Fibroblast of lung (primary cell): ENCODE measurements at regions not wholly inside any gene's neighbourhood (a gene's known extent, or its start where the extent isn't known, plus 50 kb on each side); places are given as distances from the start of the nearest gene placed in this dataset.

ENCODE experiments used
- DNase-seq, 2 donors: peaks; one replicate each; pipeline versions ENCODE4 v3.0.0 to v3.0.0-alpha.2; 2010; ENCODE audit warnings: low read depth in 2 of 2
- H2AFZ ChIP-seq: 2 replicates; pipeline ENCODE4 v1.5.1; 2012; ENCODE audit warnings: low read length, control low read depth, inconsistent platforms
- H3K27ac ChIP-seq: 2 replicates; pipeline ENCODE4 v1.5.1; 2011; ENCODE audit warnings: low read length, control low read depth; ENCODE audit not compliant: insufficient read depth
- H3K27me3 ChIP-seq: 2 replicates; pipeline ENCODE4 v1.5.1; 2011; ENCODE audit warnings: mild to moderate bottlenecking, low read length; ENCODE audit not compliant: control insufficient read depth, insufficient read depth
- H3K36me3 ChIP-seq: 2 replicates; pipeline ENCODE4 v1.5.1; 2011; ENCODE audit warnings: low read length; ENCODE audit not compliant: control insufficient read depth, insufficient read depth
- H3K4me1 ChIP-seq: 2 replicates; pipeline ENCODE4 v1.5.1; 2011; ENCODE audit warnings: low read length; ENCODE audit not compliant: control insufficient read depth, insufficient read depth; ENCODE audit errors: extremely low read depth
- H3K4me2 ChIP-seq: 2 replicates; pipeline ENCODE4 v1.5.1; 2011; ENCODE audit warnings: low read length, control low read depth; ENCODE audit not compliant: insufficient read depth; ENCODE audit errors: extremely low read depth
- H3K4me3 ChIP-seq, 4 experiments: fragments of 200-600 bp in 1 of 4; sonication (generic) in 1 of 4; replicated peaks in 1 of 4; 2 replicates each; pipeline ENCODE4 v1.5.1; 2011 to 2016; ENCODE audit warnings: low read length in 4 of 4, low read depth in 3 of 4, mild to moderate bottlenecking in 3 of 4, control low read depth in 2 of 4, inconsistent platforms in 1 of 4, mixed read lengths in 1 of 4; ENCODE audit not compliant: insufficient read depth in 1 of 4; ENCODE audit errors: control extremely low read depth in 1 of 4
- H3K79me2 ChIP-seq: 2 replicates; pipeline ENCODE4 v1.5.1; 2012; ENCODE audit warnings: mild to moderate bottlenecking, low read length, inconsistent platforms; ENCODE audit not compliant: control insufficient read depth, insufficient read depth
- H3K9ac ChIP-seq: 2 replicates; pipeline ENCODE4 v1.5.1; 2011; ENCODE audit warnings: mild to moderate bottlenecking, low read length, control low read depth; ENCODE audit not compliant: insufficient read depth
- H3K9me3 ChIP-seq: 2 replicates; pipeline ENCODE4 v1.5.1; 2012; ENCODE audit warnings: low read depth, low read length; ENCODE audit not compliant: control insufficient read depth, insufficient read depth
- H4K20me1 ChIP-seq: 2 replicates; pipeline ENCODE4 v1.5.1; 2011; ENCODE audit warnings: low read length; ENCODE audit not compliant: control insufficient read depth, insufficient read depth; ENCODE audit errors: extremely low read depth
- CTCF ChIP-seq, 2 donors: IDR thresholded peaks in 1 of 2; conservative IDR thresholded peaks in 1 of 2; 1 replicate in 1 of 2; 2 replicates in 1 of 2; pipeline ENCODE4 v1.5.1; 2011 to 2012; ENCODE audit warnings: low read length in 2 of 2, control low read depth in 1 of 2, inconsistent platforms in 1 of 2, low read depth in 1 of 2, mild to moderate bottlenecking in 1 of 2
- EZH2 ChIP-seq: IDR thresholded peaks from 2 replicates; pipeline ENCODE4 v1.5.1; 2012; ENCODE audit warnings: low read length, control low read depth, mild to moderate bottlenecking; ENCODE audit errors: missing control alignments

- DNase-seq, result no peak
- no peak overlapping the region for H3K4me2 ChIP-seq
- H3K79me2 ChIP-seq, result no peaks in the 10 kb centered on the region
- no peak overlapping the region for H3K9ac ChIP-seq
- H2AFZ ChIP-seq, result no peak overlapping the region
- H3K4me1 ChIP-seq, result no peaks in the 10 kb centered on the region
- H3K9me3 ChIP-seq, result no peaks in the 10 kb centered on the region
- TF ChIP-seq CTCF (conservative IDR thresholded peaks at IDR 0.05 in 1 of 2, IDR thresholded peaks at IDR 0.05 in 1 of 2; ENCODE audit: low read depth in 1 of 2, low read length in 2 of 2), result no peak
- no peak overlapping the region for H3K4me3 ChIP-seq
- no peaks in the 10 kb centered on the region for H3K36me3 ChIP-seq
- H4K20me1 ChIP-seq, result no peaks in the 10 kb centered on the region
- peaks cover 3% of the 10 kb centered on the region for H3K27me3 ChIP-seq
- no peak overlapping the region for H3K27ac ChIP-seq
These were observed 133.8 kb downstream of the ANKRD60 start for GRCh38 chr20:58094698-58095097.

GRCh38 chr20:58094160-58094559, 134.3 kb downstream of the ANKRD60 start:
- Histone ChIP-seq H3K27ac (no peak overlapping the region), H3K4me3 (no peak overlapping the region), H3K9me3 (no peaks in the 10 kb centered on the region), H3K79me2 (no peaks in the 10 kb centered on the region), H3K9ac (no peak overlapping the region), H3K27me3 (no peaks in the 10 kb centered on the region), H3K4me1 (no peaks in the 10 kb centered on the region), H3K4me2 (no peak overlapping the region), H3K36me3 (no peaks in the 10 kb centered on the region), H2AFZ (no peak overlapping the region), H4K20me1 (no peaks in the 10 kb centered on the region)
- no peak for DNase-seq
- no peak for TF ChIP-seq CTCF (conservative IDR thresholded peaks at IDR 0.05 in 1 of 2, IDR thresholded peaks at IDR 0.05 in 1 of 2; ENCODE audit: low read depth in 1 of 2, low read length in 2 of 2)
- no peak for TF ChIP-seq EZH2

GRCh38 chr20:58092871-58093270, 135.6 kb downstream of the ANKRD60 start:
- H3K27ac ChIP-seq, result no peak overlapping the region
- no peak for DNase-seq
- TF ChIP-seq CTCF (conservative IDR thresholded peaks at IDR 0.05 in 1 of 2, IDR thresholded peaks at IDR 0.05 in 1 of 2; ENCODE audit: low read depth in 1 of 2, low read length in 2 of 2) (no peak), EZH2 (no peak)
- no peaks in the 10 kb centered on the region for H3K9me3 ChIP-seq
- no peaks in the 10 kb centered on the region for H3K79me2 ChIP-seq
- H3K27me3 ChIP-seq, result no peaks in the 10 kb centered on the region
- H4K20me1 ChIP-seq, result no peaks in the 10 kb centered on the region
- H3K36me3 ChIP-seq, result no peaks in the 10 kb centered on the region
- no peak overlapping the region for H3K4me2 ChIP-seq
- H2AFZ ChIP-seq, result no peak overlapping the region
- no peaks in the 10 kb centered on the region for H3K4me1 ChIP-seq
- H3K9ac ChIP-seq, result no peak overlapping the region
- no peak overlapping the region for H3K4me3 ChIP-seq
